Frontal cortex (tissue), 3 donors: ENCODE measurements at regions not wholly inside any gene's neighbourhood (a gene's known extent, or its start where the extent isn't known, plus 50 kb on each side); places are given as distances from the start of the nearest gene placed in this dataset.

Source experiments
- DNase-seq, 2 donors: peaks; one replicate each; pipeline ENCODE4 v3.0.0; 2012; ENCODE audit warnings: low spot score in 2 of 2
- FAIRE-seq: peaks from 2 replicates; lab custom pipeline; 2012; peaks lifted over from hg19 to GRCh38; lab: Jason Lieb, UNC
- donor health status: control.
- donor health status: control.
- donor health status: control.

DNA sequence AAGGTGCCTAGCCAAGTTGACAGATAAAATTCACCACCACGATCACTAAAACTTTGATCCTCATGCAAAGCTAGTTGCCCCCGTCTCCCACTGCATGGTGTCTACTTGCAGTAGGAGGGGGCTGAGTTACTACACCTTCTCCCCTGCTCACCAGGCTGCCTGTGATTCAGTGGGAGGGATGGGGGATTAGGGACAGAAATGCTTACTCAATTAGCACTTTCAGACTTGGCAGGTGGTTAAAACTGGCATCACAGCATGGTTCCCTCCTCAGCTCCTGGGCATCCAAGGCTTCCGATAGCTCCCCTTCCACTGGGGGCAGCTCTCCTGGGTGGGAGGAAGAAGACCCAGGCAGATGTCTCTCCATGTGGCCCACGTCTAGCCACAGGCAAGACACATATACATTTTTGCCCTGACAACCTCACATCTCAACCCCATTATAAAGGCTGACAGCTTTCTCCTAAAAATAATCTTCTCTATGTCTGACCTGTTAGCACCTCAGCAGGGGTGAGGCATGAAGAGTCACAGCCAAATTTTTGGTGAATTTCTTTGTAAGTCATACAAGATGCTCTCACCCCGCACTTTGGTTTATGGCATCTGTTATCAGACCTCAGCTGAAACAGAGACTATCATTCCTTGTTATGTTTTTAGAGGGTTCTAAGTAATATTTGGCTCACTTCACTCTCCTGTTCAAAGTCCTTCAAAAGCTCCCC, 369.0 kb downstream of the SV2B start:
- FAIRE-seq (no peak), DNase-seq (no peak)

DNA sequence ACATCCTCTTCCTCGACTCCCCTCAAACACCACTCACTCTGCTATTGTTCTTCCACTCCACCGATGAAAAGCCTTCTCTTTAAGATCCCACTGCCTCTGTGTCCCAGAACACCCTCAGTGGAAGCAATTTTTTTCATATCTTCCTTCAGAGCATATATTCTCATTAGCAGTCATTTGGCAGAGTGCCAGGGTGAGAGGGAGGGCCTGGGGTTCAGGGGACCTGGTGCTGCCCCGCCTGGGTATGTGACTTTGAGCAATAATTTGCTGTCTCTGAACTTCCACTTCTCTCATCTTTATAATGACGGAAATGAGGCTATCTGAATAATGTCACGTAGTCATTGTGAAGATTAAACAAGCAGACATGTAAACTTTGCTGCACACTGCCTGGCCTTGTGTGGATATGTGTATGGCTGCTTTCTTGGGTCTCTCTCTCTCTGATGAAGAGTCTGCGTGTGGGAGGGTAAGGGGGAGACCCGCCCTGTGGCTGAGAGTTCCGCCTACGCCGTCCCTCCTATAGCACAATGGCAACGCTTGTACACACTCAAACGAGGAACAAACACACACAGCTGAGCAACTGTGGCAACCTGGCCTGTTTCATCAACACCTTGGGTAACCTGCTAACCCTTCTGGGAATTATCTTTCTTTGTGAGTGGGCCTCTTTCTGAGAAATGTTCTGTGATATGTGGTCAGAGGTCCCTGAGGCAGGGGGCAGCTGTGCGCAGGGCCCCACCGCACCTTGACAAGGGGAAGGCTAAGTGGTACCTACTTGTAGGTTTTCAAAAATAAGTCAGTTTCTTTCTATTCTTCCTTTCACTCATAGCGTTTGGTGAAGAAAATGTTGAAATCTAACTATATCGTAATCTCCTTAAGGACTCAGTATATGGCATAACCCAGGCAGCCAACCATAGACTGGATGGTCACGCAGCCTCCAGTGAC, 369.8 kb downstream of the SV2B start:
- FAIRE-seq (no peak), DNase-seq (no peak)

GRCh38 chr15:91471468-91471867, 371.4 kb downstream of the SV2B start:
- FAIRE-seq: no peak
- DNase-seq: no peak

- no peak for DNase-seq
- FAIRE-seq: no peak
Observed at GRCh38 chr15:91472316-91472756, 372.3 kb downstream of the SV2B start.

DNA sequence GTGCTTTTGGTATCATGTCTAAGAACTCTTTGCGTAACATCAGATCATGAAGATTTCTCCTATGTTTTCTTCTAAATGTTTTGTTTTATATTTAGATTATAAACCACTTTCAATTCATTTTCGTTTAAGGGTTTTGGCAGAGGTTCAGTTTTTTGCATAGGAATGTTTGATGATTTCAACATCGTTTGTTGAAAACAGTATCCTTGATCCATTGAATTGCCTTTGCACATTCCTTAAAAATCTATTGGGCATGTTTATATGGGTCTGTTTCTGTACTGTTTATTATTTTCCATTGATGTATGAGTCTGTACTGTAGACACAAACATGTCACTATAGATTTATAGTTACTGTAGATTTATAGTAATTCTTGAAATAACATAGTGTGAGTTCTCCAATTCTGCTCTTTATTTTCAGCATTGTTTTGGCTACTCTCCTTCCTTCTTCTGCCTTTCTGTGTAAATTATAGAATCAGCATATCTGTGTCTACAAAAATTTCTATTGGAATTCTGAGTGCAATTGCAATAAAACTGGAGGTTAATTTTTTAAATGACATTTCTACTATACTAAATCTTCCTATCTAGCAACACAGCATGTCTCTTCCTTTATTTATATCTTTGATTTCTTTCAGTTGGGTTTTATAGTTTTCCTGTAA, 374.0 kb downstream of the SV2B start:
- DNase-seq: no peak
- no peak for FAIRE-seq

DNA sequence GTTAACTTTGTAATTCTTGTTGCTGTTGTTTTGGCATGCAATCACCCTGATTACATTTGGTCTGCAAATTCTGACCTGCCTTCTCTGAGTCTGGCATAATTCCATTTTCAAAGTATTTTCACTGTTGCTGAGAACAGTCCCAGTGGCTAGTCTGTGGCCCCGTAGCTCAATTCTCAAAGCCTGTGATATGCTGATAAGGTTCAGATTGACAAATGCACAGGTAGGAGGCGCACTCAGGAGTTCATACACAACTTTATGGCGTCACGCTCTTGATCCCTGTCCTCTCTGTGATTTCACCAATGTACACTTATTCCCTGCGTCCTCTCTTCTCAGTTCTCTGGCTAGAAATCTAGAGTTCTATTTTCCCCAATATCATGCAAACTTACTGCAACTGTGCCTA, 376.6 kb upstream of the SLCO3A1 start:
- DNase-seq: no peak
- no peak for FAIRE-seq

- no peak for DNase-seq
- FAIRE-seq: no peak
Observed at GRCh38 chr15:91478717-91479191, 374.8 kb upstream of the SLCO3A1 start.

DNA sequence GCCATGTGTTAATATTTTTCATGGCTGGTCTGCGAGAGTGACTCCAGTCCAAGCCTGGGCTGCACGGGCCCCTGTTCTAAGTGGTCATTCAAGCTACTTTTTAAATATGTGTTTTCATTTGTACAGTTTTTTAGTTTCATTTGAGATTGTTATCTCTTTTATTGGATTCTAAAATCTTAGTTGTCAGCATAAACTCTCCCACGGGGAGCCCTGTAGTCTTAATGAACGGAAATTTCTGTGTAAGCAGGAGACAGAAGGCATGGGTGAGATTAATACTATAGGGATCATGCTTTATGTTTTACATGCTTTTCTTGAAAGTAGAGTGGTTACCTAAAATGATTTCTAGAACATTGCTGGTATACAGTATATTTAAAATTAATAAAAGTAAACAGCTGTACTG, 373.1 kb upstream of the SLCO3A1 start:
- no peak for DNase-seq
- FAIRE-seq: no peak

DNA sequence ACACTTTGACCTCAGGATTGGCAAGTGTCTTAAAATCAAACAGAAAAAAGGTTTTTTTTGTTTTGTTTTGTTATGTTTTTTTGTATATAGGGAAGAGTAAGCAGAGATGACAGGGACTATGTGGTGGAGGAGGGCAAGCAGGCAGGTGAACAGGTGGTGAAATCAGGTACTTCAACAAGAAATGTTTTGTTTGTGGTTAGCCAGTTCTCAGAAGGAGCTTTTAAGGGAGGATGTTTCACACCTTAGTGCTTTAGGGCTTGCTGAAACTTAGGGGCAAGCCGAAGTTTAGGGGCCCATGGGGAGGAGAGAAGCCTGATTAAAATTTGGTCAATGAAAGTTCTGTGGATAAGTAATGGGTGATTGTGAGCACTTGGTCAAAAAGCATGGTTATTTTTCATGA, 370.7 kb upstream of the SLCO3A1 start:
- DNase-seq (no peak), FAIRE-seq (no peak)

- DNase-seq: no peak
- no peak for FAIRE-seq
Observed at GRCh38 chr15:91484141-91484540, 369.4 kb upstream of the SLCO3A1 start.

DNA sequence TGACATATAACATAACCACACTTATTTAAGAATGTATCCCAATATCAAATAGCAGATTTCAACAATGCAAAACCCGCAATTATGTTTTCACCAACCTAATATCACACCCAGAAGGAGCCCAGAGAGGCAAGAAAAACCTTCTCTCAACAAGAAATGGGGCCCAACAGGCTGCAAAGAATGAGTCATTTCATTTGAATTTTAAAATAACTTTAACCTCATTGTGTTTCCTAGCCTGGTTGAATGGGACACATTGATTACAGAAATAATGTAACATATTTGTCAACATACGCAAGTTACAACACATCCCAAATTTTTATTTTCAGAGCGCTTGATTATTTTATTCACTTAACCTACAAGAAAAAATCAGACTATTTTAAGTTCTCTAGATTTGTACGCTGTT, 365.1 kb upstream of the SLCO3A1 start:
- no peak for DNase-seq

DNA sequence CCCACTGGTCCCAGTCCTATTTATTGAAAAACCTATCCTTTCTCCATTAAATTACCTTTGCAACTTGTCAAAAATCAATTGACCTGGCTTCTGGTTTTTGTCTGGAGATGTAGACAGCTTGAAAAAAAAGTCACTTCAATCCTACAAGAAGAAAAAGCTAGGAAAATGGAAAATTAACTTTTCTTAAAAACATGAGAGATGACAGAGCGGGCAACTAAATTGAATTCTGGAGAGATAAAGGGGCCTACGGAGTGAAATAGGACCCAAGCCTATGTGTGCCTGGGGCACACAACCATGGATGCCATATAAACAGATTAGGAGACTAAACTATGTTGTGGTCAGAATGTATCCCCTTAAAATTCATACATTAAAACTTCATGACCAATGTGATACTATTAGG, 363.3 kb upstream of the SLCO3A1 start:
- FAIRE-seq (no peak), DNase-seq (no peak)

More for the DNA sequence above, 365.1 kb upstream of the SLCO3A1 start:
- no peak for FAIRE-seq

DNA sequence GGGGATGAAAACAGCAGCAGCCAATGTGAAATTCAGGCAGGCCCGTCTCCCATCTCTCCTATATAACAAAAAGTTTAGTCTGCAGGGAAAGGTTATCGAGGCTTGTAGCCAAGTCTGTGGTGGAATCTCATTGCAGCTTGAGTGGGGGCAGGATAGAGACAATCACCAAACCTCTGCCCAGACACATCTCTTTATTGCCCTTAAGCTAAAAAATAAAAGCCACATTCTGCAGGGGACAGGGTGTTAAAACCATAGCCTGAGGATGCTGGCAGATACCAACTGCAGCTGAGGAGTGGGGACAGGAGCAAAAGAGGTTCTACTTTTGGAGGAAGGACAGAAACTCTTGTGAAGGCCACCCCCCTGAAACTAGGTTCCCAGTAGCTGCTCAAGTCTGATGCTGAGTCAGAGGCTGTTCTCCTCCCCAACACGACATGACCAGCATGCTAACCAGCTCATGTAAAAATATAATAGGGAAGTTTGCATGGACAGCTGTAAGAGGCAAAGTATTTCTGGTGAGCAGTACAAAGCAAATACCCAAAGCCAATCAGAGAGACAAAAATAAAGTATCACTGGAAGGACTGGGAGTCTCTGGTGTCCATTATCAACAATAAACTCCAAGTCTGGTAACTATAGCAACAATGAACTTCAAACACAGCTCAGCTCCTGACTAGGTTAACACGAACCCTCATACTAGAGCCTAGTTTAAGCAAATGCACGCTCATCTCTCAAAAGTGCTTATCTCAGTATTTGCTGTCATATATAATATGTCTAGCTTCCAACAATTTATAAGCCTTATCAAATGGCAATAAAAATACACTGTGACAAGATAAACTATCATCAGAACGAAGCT, 362.2 kb upstream of the SLCO3A1 start:
- no peak for FAIRE-seq
- no peak for DNase-seq

DNA sequence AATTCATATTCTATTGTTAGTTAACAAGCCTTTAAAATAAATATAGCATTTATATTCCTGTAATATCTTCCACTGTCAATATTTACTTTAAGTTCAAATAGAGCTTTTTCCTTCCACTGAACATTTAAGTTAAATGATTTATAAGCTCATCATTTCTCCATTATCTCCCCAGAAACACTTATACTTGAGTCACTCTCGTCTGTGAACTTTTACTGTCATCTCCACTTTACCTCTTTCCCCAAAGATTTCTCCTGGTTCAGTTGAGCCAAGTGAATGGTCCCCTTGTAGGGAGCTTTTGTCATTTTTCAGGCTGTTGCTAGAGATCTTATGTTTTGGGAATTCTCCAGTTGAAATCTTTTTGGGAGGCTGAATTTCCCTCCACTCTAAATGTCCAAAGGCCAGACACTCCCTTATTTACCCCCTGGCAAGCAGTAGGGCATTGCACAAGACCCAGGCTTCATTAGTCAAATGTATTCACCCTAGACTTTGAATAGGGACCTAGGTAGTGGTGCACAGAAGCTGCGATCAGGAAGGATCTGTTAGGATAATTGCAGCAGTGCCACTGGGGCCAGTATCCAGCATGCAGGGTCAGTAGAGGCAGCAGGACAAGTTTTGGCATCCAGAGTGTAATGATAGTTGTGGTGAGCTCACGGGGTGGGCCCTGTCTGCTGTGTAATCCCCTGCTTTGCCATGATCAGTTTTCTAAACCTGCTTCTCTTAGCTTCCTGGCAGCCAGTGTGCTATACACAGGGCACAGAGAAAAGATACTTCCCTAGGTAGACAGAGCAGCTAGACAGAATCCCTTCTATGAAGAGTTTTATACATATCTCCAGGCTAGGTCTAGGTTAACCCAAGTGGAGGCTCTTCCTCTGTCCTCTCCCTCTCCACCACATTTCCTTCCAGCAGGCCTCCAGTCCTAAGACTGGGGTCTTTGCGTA, 356.5 kb upstream of the SLCO3A1 start:
- FAIRE-seq (no peak), DNase-seq (no peak)

DNA sequence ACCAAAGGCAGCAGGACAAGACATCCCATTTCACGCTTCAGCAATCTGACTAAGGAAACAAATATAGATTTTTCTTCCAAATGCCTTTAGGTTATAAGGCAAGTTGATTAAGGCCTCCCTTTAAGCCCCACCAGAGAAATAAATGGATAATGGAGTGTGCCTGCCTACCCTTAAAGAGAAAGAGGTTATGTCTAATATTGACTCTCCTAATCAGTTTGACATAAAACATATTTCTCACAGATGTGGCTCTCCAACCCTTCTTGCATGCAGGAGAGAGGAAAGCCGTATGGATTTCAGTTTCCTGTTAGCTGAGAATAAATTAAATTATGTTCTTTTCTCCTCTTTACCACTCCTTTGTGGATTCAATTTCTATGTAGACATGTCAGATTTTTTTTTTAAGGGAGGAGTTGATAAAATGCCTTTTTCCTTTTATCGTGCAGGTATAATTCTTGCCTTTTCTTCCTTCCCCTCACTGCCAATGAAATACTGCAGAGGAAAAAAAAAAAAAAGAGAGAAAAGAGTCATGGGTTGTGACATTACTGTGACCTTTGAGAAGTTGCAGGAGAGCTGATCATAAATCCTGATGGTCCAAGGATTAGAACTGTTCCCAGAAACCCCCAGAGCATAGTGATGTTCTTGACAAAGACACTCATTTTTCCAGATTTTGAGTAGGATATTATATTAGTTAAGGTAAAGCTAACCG, 355.3 kb upstream of the SLCO3A1 start:
- no peak for FAIRE-seq
- DNase-seq: no peak

DNA sequence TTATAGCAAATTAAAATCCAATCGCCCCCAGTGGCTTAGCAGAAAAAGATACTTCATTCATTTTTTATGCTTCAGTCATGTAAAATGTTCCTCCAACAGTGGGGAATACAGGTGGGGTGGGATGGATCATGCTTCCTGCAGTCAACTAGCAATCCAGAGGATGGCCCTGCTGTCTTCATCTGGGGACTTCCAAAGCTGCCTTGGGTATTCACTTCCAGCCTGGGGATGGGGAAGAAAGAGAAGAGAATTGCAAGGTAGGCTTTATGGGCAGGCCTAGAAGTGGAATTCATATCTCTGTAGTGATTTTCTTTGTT, 354.8 kb upstream of the SLCO3A1 start:
- FAIRE-seq (no peak), DNase-seq (no peak)

- FAIRE-seq (no peak), DNase-seq (no peak)
Observed at GRCh38 chr15:91499774-91500383, 353.6 kb upstream of the SLCO3A1 start.

- FAIRE-seq: no peak
- DNase-seq: no peak
Observed at GRCh38 chr15:91508633-91509032, 344.9 kb upstream of the SLCO3A1 start.
